NCI-H2171 (cell line): ENCODE measurements at regions not wholly inside any gene's neighbourhood (a gene's known extent, or its start where the extent isn't known, plus 50 kb on each side); places are given as distances from the start of the nearest gene placed in this dataset.
"Not testable (repeated sequence)": the region's sequence is repeated elsewhere in the genome, so short reads cannot be mapped to it uniquely, and the experiment has no call there.

ENCODE experiments used
- DNase-seq: peaks from one replicate; lab custom pipeline; 2025; lab: John Stamatoyannopoulos, UW

DNA sequence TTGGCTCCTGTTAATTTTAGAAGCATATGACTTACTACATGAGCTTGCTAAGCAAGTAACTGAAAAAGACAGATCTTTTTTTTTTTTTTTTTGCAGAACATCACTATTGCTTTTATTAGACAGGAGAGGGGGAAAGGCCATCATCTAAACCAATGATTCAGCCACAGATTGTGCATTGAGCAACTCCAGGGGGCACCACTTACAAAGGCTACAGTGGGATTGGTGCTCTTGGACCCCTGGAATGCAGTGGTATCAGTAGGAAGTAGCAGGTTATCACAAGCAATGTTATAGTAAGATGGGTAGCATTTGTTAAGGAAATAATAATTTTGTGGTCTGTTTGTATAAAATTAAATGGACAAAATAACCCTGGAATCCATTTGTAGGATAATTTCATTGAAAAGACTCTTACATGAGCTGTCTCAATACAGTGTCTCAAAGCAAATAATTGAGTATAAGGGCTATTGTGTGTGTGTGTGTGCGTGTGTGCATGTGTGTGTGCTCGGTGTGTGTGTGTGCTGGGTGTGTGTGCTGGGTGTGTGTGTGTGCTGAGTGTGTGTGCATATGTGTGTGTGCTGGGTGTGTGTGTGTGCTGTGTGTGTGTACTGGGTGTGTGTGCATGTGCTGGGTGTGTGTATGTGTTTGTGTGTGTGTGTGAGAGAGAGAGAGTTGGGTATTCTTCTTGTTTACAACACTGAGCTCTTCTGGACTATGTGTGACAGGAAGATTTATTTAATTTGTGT, 296.3 kb downstream of the PCDH7 start:
- DNase-seq, result no peak

DNA sequence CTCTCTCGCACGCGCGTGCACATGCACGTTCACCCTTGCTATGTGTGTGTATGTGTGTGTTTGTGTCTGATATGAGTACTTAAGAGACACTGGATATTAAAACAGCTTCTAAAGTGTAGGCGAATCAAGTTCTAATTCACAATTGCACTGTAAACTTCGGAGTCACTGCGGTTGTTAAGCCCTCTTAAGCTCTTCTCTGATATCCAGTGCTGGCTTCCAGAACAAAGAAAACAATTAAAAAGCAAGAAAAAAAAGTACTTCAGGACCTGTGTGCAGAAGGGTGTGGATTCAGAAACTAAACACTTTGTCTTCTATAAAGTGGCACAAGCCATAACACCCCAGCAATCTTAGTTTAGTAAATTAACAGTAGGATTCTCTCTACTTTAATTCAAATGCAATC, 300.2 kb downstream of the PCDH7 start:
- DNase-seq, result no peak

DNA sequence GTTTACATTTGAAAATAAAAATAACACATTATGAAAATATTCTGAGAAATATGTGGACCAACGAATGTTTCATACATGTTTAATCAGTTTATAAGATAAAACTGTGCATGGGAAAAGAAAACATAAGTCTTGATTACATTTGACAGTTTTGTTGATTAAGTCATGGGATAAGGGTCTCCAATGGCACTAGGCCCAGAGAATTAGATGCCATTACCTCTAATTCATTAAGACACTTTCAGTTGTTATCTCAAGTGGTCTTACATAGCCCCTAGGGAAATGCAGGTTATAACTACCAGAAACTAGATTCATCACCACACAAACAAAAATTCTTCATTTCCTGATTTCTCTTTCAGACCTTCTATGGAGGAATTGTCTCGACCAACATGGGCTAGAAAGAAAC, 300.8 kb downstream of the PCDH7 start:
- no peak for DNase-seq

DNA sequence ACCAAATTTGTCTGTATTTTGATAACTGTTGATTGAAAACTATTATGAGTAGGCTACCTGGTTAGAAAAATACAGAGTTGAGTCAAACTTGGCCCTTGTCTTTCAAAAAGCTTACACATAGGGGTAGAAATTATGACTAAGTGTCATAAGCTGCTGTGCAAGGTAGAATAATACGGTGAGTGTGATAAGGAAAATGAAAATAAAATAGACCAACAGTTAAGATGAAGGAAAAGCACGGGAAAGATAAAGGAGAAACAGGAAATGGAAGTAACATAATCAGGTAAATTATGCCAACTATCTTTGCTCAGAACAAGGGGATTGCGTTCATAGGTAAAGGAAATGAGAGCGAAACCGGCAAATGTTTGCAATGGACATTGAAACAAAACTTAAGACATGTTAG, 302.5 kb downstream of the PCDH7 start:
- no peak for DNase-seq

DNA sequence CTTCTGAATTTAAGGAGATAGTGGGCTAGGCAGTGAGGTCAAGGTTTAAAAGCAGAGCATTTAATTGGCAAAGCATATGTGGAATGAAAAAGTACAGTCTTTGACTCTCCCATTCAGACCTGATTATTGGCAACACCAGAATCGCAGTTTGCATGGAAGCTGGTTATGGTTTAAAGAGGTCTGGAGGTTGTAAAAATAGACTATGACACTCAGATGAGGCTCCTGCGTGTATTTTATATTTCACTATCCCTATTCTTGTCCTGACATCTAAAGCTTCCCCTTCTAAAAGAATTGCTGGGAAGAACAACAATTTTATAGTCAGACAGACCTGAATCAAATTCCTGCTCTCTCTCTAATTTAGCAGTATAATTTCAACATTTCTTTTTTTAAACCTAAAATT, 302.9 kb downstream of the PCDH7 start:
- DNase-seq, result no peak

DNA sequence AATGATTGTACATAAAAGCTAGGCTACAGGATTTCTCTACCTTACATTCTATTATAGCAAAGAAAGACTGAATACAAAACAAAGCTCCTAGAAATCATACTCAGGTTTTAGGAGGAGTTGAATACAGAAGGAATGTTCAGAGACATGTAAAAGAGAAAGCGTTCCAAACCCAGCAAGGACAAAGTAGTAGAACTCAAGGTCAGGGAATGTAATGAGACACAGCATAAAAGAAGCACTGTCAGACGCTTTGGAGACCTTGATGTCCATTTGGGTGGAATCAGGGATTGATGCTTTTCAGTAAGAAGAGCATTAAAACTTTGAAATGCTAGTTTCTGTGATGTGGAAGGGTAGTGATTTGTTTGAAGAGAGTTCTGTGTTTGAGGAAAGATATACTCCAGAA, 303.6 kb downstream of the PCDH7 start:
- no peak for DNase-seq

DNA sequence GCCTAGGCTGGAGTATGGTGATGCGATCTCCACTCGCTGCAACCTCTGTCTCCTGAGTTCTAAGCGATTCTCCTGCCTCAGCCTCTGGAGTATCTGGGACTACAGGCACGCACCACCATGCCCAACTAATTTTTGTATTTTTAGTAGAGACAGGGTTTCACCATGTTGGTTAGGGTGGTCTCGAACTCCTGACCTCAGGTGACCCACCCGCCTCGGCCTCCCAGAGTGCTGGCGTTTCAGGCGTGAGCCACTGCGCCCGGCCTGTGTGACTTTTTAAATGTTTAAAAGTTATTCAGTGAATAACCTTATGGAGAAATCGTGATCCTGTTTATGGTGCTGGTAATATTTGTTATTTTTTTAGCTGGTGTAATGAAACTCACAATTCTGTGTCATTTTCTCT, 304.6 kb downstream of the PCDH7 start:
- DNase-seq, result not testable (repeated sequence)

DNA sequence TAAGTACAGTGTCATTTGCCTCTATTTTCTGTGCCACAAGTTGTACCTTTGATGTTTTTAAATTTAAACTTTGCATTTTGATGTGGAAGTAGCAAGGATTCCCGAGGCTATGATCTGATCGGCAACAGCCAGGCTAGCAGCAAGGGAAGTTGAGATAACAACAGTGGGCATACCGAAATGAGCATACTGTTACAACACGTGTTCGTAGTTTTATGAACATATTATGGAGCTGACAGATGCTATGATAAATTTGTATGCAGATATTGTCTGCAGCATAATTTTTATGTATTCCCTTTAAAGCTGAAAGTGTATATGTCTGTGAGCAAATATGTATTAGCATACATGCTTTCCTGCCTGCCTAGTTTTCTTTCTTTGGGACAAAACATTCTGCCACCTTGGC, 306.1 kb downstream of the PCDH7 start:
- no peak for DNase-seq

DNA sequence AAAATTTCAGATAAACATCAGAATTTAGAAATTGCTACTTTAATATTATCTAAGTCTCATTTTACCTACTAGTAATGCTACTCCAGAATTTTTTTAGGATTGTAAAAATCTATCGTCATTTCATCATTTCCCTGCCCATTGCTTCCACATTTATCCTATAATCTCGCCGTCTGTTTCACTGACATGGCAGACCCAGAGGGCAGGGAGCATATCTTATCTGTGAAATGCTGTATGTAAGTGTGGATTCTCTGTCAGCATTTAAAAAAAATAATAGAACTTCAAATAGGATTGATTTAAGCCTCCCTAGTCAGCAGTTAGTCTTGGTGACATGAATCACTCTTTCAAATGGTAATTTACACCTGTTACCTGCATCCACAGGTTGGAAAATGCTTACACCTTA, 314.4 kb downstream of the PCDH7 start:
- DNase-seq, result no peak

DNA sequence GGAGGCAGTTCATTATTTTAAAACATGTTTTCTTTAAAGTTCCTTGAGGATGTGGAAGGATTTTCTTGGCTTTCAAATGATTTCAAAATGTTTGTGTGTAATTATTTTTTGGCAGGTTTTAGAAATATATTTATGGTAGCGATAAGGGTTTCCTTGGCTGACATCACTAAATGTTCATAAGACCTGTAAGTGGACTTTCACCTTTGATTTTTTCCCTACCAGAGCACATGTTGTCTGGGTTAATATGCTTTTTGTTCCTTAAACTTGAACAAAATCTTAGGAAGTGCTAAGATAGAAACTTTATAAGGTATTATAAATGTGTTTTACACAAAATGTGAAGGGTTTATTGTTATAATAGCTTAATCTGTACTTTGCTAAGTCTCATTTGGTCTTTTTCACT, 315.6 kb downstream of the PCDH7 start:
- DNase-seq, result no peak

DNA sequence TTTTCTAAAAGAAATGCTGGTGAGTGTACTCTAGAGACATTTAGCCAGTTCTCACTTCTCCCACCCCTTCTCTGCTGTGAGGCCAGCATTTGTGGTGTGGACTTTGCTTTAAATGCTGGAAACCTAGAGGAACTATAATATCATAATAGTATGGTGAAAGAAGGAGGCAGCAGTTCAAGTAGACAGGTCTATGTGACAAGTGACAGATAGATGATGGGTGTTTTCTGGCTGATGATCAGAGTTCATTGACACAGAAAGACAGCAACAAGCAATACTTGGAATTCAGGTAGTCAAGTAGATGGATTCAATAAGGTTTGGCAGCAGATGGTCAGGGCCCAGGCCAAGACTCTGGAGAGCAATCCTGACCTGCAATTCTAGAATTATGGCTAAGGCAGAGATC, 317.5 kb downstream of the PCDH7 start:
- no peak for DNase-seq

DNA sequence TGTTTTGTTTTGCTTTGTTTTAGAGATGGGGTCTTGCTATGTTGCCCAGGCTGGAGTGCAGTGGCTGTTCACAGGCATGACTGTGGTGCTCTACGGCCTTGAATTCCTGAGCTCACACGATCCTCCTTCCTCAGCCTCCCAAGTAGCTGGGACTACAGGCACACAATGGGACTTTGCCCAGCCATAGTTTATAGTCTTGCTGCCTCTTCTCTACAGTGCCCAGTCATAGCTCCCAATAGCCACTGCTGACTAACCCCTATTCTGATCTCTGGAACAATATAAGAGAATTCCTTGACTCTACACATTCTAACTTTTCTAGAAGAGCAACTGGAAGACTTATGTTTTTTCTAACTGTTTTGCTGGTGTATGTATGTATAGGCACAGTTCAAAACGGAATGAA, 319.2 kb downstream of the PCDH7 start:
- no peak for DNase-seq

DNA sequence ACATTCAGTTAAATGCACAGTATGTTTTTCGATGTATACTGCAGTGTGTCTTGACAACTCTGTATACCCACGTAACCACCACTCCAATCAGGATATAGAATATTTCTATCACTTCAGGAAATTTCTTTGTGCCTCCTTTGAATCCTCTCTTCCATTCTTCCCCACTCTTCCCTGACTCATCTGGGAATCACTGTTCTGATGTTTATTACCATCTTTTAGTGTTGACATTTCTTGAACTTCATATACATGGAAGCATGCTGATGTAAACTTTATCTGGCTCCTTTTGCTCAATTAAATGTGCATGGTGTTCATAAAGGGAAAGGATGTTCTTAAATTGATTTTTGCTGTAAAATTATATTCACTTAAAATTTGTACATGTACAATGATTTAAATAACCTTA, 319.9 kb downstream of the PCDH7 start:
- no peak for DNase-seq

DNA sequence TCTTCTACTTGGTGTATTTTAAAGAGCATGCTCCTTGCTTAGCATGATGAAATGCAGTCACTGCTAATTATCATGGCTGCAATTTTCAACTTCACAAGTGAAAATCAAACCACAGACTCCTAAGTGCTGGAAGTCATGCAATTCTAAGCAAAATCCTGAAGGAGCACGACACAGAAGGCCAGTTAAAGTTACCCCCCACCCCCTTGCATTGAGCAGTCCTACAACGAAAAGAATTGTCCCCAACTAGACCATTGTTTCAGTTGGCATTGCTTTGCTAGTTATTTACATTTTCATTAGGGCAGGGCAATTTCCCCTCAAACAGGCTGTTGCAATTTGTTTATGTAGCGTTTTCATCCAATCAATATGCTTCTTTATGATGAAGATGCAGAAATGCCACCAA, 321.2 kb downstream of the PCDH7 start:
- DNase-seq, result no peak

DNA sequence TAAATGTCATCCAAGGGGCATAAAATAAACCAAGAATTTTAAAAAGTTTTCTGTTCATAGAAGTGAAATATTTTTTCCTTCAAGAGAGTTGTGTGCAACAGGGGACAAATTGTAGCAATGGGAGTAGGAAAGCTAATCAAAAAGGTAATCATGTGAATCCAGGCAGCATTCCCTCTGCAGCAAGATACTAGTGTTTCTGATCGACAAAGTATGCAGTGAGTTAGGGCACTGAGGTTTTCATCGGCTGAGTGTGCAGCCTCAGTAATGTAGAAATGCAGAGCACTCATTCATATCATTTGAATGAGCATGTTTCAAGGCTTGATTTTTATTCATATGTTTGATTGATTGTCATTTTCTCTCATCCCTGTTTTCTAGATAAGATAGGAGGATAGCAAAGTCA, 321.7 kb downstream of the PCDH7 start:
- DNase-seq, result no peak

DNA sequence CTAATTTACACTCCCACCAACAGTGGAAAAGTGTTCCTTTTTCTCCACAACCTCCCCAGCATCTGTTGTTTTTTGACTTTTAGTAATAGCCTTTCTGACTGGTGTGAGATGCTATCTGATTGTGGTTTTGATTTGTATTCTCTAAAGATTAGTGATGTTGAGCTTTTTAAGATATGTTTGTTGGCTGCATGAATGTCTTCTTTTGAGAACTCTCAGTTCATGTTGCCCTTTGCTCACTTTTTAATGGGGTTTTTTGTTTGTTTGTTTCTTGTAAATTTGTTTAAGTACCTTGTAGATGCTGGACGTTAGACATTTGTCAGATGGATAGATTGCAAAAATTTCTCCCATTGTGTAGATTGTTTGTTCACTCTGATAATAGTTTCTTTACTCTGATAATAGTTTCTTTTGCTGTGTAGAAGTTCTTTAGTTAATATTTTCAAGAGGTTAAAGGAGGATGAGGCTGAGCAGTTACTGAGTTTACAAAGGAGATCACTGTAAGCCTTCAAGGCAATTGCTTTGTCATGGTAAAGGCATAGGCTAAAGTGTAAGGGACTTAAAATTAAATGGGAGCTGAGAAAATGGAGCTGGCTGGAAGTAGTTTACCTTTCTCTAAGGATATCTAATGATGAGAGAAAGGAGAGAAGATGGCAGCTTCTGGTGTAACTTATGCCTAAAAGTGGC, 323.4 kb downstream of the PCDH7 start:
- no peak for DNase-seq

DNA sequence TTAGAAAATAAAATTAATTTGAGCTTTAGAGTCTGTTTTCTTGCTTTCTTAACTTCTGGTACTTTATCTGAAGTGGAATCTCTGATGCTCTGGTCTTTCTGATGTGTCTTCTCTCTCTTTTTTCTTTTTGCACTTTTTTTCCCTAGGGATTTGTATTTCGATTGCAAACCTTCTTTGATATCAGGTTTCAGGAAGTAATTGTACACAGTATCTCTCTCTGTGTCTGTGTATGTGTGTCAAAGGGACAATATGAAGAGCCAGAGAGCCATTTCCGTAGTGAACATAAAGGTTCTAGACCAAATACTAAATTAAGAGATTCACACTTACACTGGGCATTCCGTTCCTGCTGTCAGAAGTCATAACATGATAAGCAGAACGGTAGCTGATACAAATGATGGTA, 325.0 kb downstream of the PCDH7 start:
- no peak for DNase-seq

DNA sequence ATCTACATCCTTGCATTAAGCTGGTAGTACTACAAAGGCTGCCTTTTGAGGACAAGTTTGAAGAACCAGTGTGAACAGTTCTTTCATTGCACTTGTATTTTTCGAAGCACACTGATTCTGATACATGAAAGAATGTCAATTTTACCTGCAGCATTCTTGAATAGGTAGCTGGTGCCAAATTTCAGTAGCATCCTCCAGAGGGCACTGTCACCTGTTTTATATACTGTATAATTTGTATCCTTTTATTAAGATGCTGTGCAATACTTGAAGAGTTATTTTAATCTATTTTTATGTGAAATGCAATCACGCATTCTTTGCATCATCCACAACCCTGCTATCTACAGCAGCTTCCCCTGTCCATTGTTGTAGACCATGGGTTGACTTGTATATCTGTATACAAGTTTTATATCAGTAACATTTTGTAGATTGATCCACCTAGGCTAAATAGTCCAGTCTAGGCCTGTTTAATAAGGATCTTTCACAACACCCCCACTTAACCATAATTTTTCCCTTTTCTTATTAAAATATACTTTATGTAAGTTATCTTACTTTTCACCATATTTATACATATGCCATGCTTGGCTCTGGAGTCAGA, 325.7 kb downstream of the PCDH7 start:
- no peak for DNase-seq

DNA sequence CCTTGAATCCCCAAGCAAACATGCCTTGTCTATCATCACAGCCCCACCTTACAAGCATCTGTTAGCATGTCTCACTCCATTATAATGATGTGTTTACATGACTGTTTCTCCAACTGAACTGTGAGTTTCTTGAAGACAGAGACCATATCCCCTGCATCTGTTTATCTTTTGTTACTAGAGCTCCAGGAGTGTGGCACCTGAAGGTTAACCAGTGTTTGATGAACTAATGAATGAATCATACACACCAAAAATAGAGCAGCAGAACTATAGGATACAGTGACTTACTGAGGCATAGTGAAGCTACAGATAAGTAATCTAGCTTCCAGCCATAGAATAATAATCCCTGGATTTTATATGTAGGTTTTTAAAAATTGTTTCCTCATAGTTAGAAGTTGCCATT, 331.0 kb downstream of the PCDH7 start:
- no peak for DNase-seq

DNA sequence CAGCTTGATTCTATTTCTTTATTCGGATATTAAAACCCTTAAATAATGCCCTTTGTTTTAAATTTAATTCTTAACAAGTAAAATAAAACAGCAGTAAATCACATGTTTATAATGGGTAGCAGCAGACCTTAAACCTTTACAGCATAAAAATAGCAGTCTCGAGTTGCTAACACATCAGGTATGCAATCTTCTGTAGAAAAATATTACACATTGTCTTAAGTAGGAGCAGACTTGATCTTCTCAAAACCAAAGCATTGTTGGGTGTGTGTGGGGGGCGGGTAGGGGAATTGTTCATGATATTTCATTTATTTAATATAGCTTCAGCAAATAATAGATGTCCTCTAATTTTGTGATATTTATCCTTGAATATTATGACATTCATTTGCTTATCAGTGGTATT, 331.4 kb downstream of the PCDH7 start:
- no peak for DNase-seq

DNA sequence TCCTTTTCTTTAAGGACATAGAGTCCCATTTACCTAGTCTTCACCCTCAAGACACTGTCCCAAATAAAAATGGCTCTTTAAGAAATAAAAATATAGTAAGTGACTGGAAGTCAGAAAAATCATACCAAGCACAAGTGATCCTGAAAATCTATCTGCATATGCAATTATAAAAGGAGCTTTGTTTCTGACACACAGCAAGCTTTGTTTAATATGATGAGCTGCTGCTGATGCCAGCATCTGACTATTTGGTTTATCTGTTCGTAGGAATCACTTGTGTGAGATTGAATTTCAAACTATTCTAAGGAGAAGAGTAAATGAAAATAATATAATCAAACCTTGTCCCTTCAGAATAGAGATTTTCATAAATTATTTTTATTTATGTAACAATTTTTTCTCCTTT, 332.4 kb downstream of the PCDH7 start:
- DNase-seq, result no peak

DNA sequence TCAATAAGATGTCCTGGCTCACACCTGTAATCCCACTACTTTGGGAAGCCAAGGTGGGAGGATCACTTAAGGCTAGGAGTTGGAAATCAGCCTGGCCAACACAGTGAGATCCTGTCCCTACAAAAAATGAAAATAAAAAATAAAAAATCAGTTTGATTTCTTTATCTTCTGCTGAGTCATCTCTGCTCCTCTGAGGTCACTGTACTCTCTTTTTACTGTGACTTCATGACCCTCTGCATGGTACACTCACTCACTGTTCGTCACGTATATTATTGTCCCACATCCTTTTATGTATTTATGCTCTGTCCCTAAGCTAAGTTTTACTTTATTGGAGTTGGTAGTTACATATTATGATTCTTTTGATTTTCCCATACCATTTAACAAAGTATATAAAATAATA, 333.3 kb downstream of the PCDH7 start:
- DNase-seq, result no peak

DNA sequence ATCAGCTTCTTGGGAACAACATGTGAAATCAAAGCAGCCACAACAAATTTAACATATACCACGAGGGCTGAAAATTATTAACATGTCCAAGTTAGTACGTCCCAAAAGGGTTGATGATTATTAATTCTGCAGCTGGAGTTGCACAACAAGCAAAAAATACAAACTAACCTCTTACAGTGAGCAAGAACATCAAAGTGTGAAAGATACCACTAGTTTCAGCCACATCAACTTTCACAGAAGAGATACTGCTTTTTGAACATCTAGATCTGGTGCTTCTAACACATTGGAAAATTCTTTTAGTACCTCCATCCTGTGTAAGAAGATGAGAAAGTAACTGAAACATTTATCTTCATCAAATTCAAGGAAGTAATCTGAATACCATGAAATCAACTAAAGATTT, 334.1 kb downstream of the PCDH7 start:
- DNase-seq, result no peak

DNA sequence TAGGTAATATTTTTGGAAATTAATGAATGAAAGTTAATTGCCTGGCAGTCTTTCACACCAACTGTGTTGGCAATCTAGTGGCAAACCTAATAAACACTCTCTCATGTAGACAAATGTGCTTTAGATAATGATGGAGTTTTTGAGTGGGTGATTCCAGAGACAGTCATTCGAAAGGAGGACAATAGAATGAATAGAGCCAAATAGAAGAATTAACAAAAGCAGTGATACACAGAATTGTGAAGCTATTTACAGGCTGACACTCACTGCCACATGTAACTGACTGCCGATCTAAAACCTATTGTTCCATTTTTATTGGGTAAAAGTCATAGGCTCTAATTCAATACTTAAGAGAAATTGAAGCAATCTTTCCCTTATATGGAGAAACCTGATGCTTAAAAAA, 338.5 kb downstream of the PCDH7 start:
- no peak for DNase-seq
